Osteoblast (primary cell): ENCODE measurements at regions not wholly inside any gene's neighbourhood (a gene's known extent, or its start where the extent isn't known, plus 50 kb on each side); places are given as distances from the start of the nearest gene placed in this dataset.

Experiments used
- DNase-seq: peaks from one replicate; pipeline ENCODE4 v3.0.0; 2011; ENCODE audit warnings: low spot score, mixed read lengths; ENCODE audit not compliant: insufficient read length; ENCODE audit errors: missing footprints
- H2AFZ ChIP-seq: 2 replicates; pipeline ENCODE4 v1.6.0; 2011; ENCODE audit warnings: mild to moderate bottlenecking, low read length
- H3K27ac ChIP-seq: 2 replicates; pipeline ENCODE4 v1.5.1; 2011; ENCODE audit warnings: mild to moderate bottlenecking, low read depth, low read length, moderate library complexity
- H3K27me3 ChIP-seq: 2 replicates; pipeline ENCODE4 v1.6.0; 2012; ENCODE audit warnings: mild to moderate bottlenecking, control low read depth, inconsistent platforms, low read length, moderate library complexity; ENCODE audit not compliant: insufficient read depth
- H3K36me3 ChIP-seq: 2 replicates; pipeline ENCODE4 v1.5.1; 2011; ENCODE audit warnings: mild to moderate bottlenecking, low read length, control low read depth, moderate library complexity; ENCODE audit not compliant: insufficient read depth
- H3K4me1 ChIP-seq: 2 replicates; pipeline ENCODE4 v1.5.1; 2011; ENCODE audit warnings: mild to moderate bottlenecking, low read length, control low read depth, moderate library complexity; ENCODE audit not compliant: insufficient read depth
- H3K4me2 ChIP-seq: 2 replicates; pipeline ENCODE4 v1.6.0; 2011; ENCODE audit warnings: mild to moderate bottlenecking, low read length; ENCODE audit not compliant: insufficient read depth
- H3K4me3 ChIP-seq: fragments of 200-600 bp; sonication (generic); 3 replicates; pipeline ENCODE4 v1.5.1; 2012; ENCODE audit warnings: mild to moderate bottlenecking, low read length, inconsistent platforms; ENCODE audit not compliant: insufficient read depth
- H3K79me2 ChIP-seq: 2 replicates; pipeline ENCODE4 v1.6.0; 2012; ENCODE audit warnings: mild to moderate bottlenecking, low read length, control low read depth, inconsistent platforms; ENCODE audit not compliant: insufficient read depth
- H3K9me3 ChIP-seq: 2 replicates; pipeline ENCODE4 v1.5.1; 2011; ENCODE audit warnings: low read depth, low read length, control low read depth
- H4K20me1 ChIP-seq: 2 replicates; pipeline ENCODE4 v1.6.0; 2012; ENCODE audit warnings: mild to moderate bottlenecking, low read length, control low read depth; ENCODE audit not compliant: insufficient read depth
- CTCF ChIP-seq: IDR thresholded peaks from 2 replicates; pipeline ENCODE4 v1.5.1; 2011; ENCODE audit warnings: mild to moderate bottlenecking, low read depth, low read length, moderate library complexity; ENCODE audit errors: extremely low read depth

- Histone ChIP-seq H2AFZ (no peak overlapping the region), H3K4me3 (no peak overlapping the region), H3K27ac (no peak overlapping the region), H4K20me1 (no peaks in the 10 kb centered on the region), H3K4me2 (no peak overlapping the region), H3K9me3 (no peaks in the 10 kb centered on the region), H3K4me1 (no peaks in the 10 kb centered on the region), H3K79me2 (no peaks in the 10 kb centered on the region), H3K36me3 (no peaks in the 10 kb centered on the region), H3K27me3 (no peaks in the 10 kb centered on the region)
- no peak for TF ChIP-seq CTCF
- DNase-seq: no peak
Observed at GRCh38 chr3:25861566-25861965, 71.7 kb downstream of the OXSM start.

- no peak for TF ChIP-seq CTCF
- no peak for DNase-seq
- no peak overlapping the region for H2AFZ ChIP-seq
- no peaks in the 10 kb centered on the region for H3K36me3 ChIP-seq
- no peaks in the 10 kb centered on the region for H3K27me3 ChIP-seq
- H3K4me3 ChIP-seq: no peak overlapping the region
- no peaks in the 10 kb centered on the region for H3K9me3 ChIP-seq
- H3K4me2 ChIP-seq: no peak overlapping the region
- H3K79me2 ChIP-seq: no peaks in the 10 kb centered on the region
- H3K4me1 ChIP-seq: no peaks in the 10 kb centered on the region
- H4K20me1 ChIP-seq: no peaks in the 10 kb centered on the region
- no peak overlapping the region for H3K27ac ChIP-seq
Observed at GRCh38 chr3:25863011-25863415, 73.1 kb downstream of the OXSM start.

- Histone ChIP-seq H3K4me2 (no peak overlapping the region), H3K4me1 (no peaks in the 10 kb centered on the region), H3K27me3 (no peaks in the 10 kb centered on the region), H3K4me3 (no peak overlapping the region), H3K36me3 (no peaks in the 10 kb centered on the region), H3K27ac (no peak overlapping the region), H4K20me1 (no peaks in the 10 kb centered on the region), H2AFZ (no peak overlapping the region), H3K79me2 (no peaks in the 10 kb centered on the region), H3K9me3 (no peaks in the 10 kb centered on the region)
- TF ChIP-seq CTCF: no peak
- no peak for DNase-seq
Observed at GRCh38 chr3:25863416-25863959, 73.6 kb downstream of the OXSM start.

- H4K20me1 ChIP-seq: no peaks in the 10 kb centered on the region
- H3K27ac ChIP-seq: no peak overlapping the region
- H3K9me3 ChIP-seq: no peaks in the 10 kb centered on the region
- H3K4me2 ChIP-seq: no peak overlapping the region
- no peaks in the 10 kb centered on the region for H3K79me2 ChIP-seq
- no peak for TF ChIP-seq CTCF
- no peak for DNase-seq
- no peaks in the 10 kb centered on the region for H3K4me1 ChIP-seq
- no peak overlapping the region for H3K4me3 ChIP-seq
- H3K36me3 ChIP-seq: no peaks in the 10 kb centered on the region
- H2AFZ ChIP-seq: no peak overlapping the region
- H3K27me3 ChIP-seq: no peaks in the 10 kb centered on the region
Observed at GRCh38 chr3:25870452-25870851, 80.6 kb downstream of the OXSM start.
